ENCODE measurements at regions not wholly inside any gene's neighbourhood (a gene's known extent, or its start where the extent isn't known, plus 50 kb on each side); places are given as distances from the start of the nearest gene placed in this dataset.

- no peak for DNase-seq
These were observed 233.0 kb upstream of the MKLN1 start for GRCh38 chr7:131094685-131095084.

GRCh38 chr7:131095346-131095745, 232.3 kb upstream of the MKLN1 start:
- no peak for DNase-seq

- DNase-seq: no peak
These were observed 231.3 kb upstream of the MKLN1 start for GRCh38 chr7:131096267-131096927.

GRCh38 chr7:131097662-131098376, 229.9 kb upstream of the MKLN1 start:
- DNase-seq: no peak

GRCh38 chr7:131098527-131098926, 229.1 kb upstream of the MKLN1 start:
- no peak for DNase-seq

GRCh38 chr7:131100357-131101054, 227.2 kb upstream of the MKLN1 start:
- no peak for DNase-seq

- DNase-seq: peak; percentile 93
These were observed 223.7 kb upstream of the MKLN1 start for GRCh38 chr7:131103997-131104396.

GRCh38 chr7:131104596-131105293, 222.9 kb upstream of the MKLN1 start:
- no peak for DNase-seq

- DNase-seq: no peak
These were observed 222.3 kb upstream of the MKLN1 start for GRCh38 chr7:131105294-131105798.

GRCh38 chr7:131105799-131106680, 221.6 kb upstream of the MKLN1 start:
- DNase-seq: no peak

GRCh38 chr7:131106681-131107336, 220.9 kb upstream of the MKLN1 start:
- DNase-seq: no peak

GRCh38 chr7:131107337-131108211, 220.1 kb upstream of the MKLN1 start:
- peak; percentile 65 for DNase-seq

GRCh38 chr7:131108212-131108940, 219.3 kb upstream of the MKLN1 start:
- no peak for DNase-seq

- DNase-seq: no peak
These were observed 218.5 kb upstream of the MKLN1 start for GRCh38 chr7:131109011-131109758.

- DNase-seq: peak; percentile 88
These were observed 217.8 kb upstream of the MKLN1 start for GRCh38 chr7:131109759-131110296.

- no peak for DNase-seq
These were observed 217.2 kb upstream of the MKLN1 start for GRCh38 chr7:131110297-131111080.

- peak; percentile 52 for DNase-seq
These were observed 216.5 kb upstream of the MKLN1 start for GRCh38 chr7:131111081-131111576.

GRCh38 chr7:131111792-131112191, 215.9 kb upstream of the MKLN1 start:
- DNase-seq: no peak
